Hepatic stellate cell (primary cell): ENCODE measurements at regions not wholly inside any gene's neighbourhood (a gene's known extent, or its start where the extent isn't known, plus 50 kb on each side); places are given as distances from the start of the nearest gene placed in this dataset.
A peak's percentile ranks its signal among the peaks of the same experiment; 100 is the strongest.

Source experiments
- DNase-seq: peaks from one replicate; pipeline ENCODE4 v3.0.0; 2011; ENCODE audit warnings: low spot score

- DNase-seq: peak; percentile 9
These were observed 597.5 kb downstream of the SLC4A3 start for GRCh38 chr2:220224691-220225543.

DNA sequence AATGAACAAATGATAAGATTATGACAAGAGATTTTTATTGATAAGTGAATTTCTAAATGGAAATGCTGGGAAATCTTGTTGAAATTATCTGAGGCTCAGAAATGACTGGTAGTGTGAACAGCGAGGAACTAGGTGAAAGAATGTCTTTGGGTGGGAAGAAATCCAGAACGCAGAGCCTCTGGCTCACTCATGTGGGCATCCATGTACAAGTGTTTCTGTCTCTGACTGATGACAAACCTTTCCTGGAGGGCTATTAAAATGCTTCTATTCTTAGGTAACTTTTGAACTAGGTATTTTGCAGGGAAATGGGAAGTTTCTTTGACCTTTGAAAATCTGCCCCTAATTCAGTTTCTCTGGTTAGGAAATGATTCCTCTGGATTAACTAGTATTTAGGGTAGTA, 598.6 kb downstream of the SLC4A3 start:
- no peak for DNase-seq

GRCh38 chr2:220226546-220226945, 599.1 kb downstream of the SLC4A3 start:
- no peak for DNase-seq

DNA sequence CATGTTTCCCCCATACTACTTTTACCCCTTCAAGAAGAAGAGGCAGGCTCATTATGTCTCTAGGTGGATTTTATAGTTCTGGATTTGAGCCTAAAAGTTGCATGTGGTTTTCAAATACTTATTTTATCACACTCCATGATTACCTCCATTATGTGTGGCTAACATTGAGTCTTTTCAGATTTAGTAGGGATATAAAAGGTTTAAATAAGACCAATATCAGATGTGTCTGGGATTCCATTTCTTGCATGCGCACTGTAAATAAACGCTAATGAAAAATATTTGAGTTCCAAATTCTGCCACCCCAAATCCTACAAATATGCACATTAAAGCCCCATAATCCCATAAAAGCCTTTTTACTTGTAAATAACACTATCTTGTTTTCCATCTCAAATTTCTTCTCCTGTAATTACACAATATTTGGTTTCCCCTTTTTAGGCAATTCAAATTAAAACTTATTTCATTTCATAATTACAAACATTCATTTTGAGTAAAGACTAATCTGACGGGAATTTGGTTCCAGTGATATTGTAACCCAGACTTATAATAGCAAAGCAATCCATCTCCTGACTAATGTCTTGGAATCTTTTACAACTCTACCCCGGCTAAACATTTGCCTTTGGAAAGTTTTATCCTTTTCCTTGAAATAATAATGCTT, 600.0 kb downstream of the SLC4A3 start:
- DNase-seq: peak; percentile 14

GRCh38 chr2:220228310-220229006, 601.0 kb downstream of the SLC4A3 start:
- peak; percentile 46 for DNase-seq

DNA sequence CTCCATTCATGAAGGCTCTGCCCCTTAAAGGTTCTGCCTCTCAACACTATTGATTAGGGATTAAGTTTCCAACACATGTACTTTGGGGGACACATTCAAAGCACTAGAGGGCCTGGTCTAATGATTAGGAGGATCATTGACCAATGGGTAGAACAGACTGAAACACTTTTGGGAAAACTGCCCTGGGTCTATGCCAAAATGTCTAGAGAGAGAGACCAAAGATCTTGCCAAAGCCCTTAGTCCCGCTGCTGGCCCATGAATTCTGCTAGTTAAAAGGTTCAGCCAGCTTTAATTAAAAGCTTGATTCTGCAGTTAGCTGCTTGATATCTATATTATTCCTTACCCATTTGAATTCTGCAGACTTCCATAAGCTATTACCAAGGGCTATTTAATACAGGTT, 613.2 kb downstream of the SLC4A3 start:
- no peak for DNase-seq

DNA sequence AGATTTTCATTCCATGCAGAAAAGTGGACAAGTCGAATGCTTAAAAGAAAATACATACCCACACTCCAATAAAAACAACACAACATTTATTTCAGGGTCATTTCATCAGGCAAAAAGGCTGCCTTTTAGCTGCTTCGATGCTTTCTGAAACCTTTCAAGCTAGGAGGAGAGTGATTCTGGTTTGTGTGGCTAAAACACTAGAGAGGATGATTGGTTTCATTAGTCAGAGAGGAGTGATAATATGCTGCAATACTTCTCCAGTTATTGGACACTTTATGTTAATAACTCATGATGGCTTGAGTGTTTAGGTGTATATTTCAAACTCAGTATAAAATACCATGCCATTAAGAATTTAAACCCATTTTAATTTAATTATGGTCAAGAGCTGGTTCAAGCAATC, 614.0 kb downstream of the SLC4A3 start:
- DNase-seq: no peak

DNA sequence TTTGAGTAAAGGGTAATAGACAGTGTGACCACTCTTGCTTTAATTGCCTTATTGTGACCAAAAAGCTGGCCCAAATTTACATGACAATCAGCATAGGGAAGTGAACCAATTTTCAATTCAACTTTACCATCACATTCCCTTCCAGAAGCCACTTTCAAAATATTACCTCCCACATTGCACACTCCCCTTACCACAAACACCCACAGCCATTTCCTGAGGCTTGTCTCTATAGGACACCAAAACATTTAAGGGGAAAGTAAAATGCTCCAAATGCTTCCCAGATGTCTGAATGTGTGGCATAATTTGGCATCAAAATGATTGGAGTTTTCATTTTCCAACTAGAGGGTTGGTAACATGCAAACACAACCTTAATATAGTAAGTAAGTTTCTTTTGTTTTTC, 616.1 kb downstream of the SLC4A3 start:
- DNase-seq: no peak

DNA sequence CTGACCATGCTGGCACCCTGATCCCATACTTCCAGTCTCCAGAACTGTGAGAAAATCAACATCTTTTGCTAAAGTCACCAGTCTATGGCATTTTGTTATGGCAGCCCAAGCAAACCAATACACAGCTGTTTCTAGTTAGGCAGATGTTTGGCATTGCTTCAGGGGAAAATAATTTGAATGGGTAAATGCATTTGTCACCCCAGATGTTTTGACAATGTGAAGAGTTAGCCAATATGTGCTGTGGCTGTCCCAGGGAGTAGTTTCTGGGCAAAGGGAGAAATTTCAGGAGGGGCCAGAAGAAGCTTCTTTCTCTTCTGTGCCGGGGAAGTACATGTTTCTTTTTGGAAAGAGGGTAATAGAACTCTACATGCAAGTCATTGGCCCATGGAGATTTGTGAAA, 619.0 kb downstream of the SLC4A3 start:
- DNase-seq: no peak

GRCh38 chr2:220247588-220248350, 620.3 kb downstream of the SLC4A3 start:
- no peak for DNase-seq

GRCh38 chr2:220259662-220260061, 632.2 kb downstream of the SLC4A3 start:
- DNase-seq: no peak

DNA sequence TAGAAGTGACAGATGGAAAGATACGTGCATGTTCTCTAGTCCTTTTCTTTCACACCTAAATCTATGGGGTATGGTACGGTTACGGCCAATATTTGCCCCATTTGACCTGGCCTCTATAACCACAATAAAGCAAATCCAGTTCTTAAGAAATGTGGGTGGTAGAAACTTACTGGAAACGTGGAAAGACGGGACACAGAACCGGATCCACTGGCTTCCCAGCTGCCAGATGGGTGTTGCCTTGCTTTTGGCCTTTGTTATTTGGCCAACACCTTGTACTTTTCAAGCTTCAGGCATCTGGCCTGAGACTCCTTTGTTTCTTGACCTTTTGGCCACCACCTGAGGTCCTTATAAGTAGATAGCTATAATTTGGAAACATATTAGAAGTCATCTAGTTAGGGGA, 635.9 kb downstream of the SLC4A3 start:
- no peak for DNase-seq

DNA sequence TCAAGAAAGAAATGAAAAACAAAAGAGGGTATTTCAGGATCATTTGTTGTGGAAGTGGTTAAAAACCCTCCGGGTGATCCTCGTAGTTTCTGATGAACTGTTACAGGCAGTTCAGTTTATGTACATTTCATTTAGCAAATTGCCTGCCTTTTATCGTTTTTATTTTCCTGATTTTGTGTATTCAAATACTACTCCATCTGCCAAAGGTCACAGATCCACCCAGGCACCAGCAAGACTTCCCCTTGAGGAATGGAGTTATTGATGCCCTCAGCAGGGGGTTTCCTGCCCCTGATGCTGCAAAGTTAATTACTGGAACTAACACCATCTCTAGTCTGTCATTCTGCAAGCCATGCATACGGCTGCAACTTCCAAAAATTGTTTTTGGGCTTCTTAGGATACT, 641.9 kb downstream of the SLC4A3 start:
- no peak for DNase-seq

DNA sequence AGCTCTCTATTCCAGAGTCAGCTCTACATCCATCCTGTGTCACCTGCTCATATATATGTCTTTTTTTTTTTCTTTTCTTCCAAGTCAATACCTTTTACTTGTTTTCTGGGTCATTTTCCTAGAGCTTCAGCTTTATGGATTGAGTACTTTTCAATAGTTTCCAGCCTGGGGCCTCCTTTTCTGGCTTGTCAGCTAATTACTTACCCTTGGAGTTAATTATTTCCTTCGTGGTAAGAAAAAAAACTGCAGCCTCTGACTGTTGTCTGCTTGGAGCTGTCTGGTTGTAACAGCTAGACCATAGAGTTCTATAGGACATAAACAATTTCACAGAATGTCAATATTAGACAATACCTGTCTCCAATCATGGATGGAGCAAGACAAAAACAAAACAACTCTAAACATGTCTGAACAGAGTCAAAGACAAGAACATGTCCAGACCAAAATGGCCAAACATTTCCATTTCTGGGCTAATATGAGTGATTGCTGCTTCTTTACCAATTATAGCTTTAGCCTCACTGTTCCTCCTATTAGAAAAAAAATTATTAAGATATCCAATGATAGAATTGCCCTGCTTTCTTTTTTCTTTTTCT, 643.1 kb downstream of the SLC4A3 start:
- DNase-seq: no peak

DNA sequence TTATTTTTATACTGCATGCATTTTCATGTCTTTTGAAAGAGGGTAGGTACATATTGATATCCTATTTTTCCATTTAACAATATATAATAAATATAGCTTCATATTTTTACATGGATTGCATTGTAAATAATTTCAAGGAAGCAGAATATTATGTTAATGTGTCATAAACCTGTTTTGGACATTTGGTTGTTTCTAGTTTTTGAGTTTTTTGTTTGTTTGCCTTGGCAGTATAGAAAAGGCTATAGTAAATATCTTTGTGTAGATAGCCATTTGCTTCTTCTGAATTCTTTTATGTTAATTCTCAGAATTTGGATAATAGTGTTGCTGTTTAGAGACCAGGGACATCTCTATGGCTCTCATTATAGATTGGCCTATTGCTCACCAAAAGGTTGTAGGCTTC, 645.2 kb downstream of the SLC4A3 start:
- DNase-seq: no peak

- DNase-seq: no peak
These were observed 645.7 kb downstream of the SLC4A3 start for GRCh38 chr2:220273082-220273481.

DNA sequence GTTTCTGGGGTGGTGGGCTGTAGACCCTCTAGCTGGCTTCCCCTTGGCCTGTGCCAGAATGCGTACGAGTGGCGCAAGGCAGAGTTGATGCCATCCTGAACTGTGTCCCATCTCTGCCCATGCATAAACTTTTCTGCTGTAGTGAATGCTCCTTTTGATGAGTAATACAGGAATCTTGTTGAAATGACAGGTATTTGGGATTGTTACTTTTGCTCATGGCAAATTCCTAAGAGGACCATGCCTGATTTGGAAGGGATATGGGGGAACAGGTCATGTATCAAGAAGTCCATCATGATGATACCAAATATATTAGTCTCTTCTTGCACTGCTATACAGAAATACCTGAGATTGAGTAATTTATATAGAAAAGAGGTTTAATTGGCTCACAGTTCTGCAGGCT, 648.0 kb downstream of the SLC4A3 start:
- DNase-seq: no peak

GRCh38 chr2:220276741-220277444, 649.5 kb downstream of the SLC4A3 start:
- peak; percentile 12 for DNase-seq

- DNase-seq: peak; percentile 21
These were observed 650.1 kb downstream of the SLC4A3 start for GRCh38 chr2:220277445-220277975.

GRCh38 chr2:220278022-220278421, 650.6 kb downstream of the SLC4A3 start:
- no peak for DNase-seq

- DNase-seq: peak; percentile 17
These were observed 651.9 kb downstream of the SLC4A3 start for GRCh38 chr2:220279372-220279771.
